Natural killer cell (primary cell): ENCODE measurements at regions not wholly inside any gene's neighbourhood (a gene's known extent, or its start where the extent isn't known, plus 50 kb on each side); places are given as distances from the start of the nearest gene placed in this dataset.

ENCODE experiments used
- ATAC-seq, 3 donors: fragments of 150-1000 bp in 2 of 3; fragments of 200-7000 bp in 1 of 3; cut with Tn5 transposase; 1 replicate in 1 of 3; 2 replicates in 2 of 3; pipeline ENCODE4 v1.10.0; 2021; ENCODE audit warnings: mild to moderate bottlenecking in 2 of 3, moderate library complexity in 2 of 3
- DNase-seq, 2 donors: peaks; one replicate each; pipeline versions ENCODE4 v3.0.0 to v3.0.0-alpha.2; 2013 to 2021; ENCODE audit warnings: mixed read lengths in 1 of 2
- H3K27ac ChIP-seq: one replicate; pipeline ENCODE4 v1.5.1; 2013; ENCODE audit warnings: mild to moderate bottlenecking, low read length
- H3K27me3 ChIP-seq: one replicate; pipeline ENCODE4 v1.6.1; 2013; ENCODE audit warnings: low read length; ENCODE audit not compliant: control insufficient read depth, insufficient read depth
- H3K36me3 ChIP-seq: one replicate; pipeline ENCODE4 v1.6.1; 2013; ENCODE audit warnings: low read length; ENCODE audit not compliant: control insufficient read depth, insufficient read depth
- H3K4me1 ChIP-seq: one replicate; pipeline ENCODE4 v1.6.1; 2013; ENCODE audit warnings: low read length; ENCODE audit not compliant: control insufficient read depth, insufficient read depth
- H3K4me3 ChIP-seq: one replicate; pipeline ENCODE4 v1.5.1; 2013; ENCODE audit warnings: low read length
- H3K9me3 ChIP-seq: one replicate; pipeline ENCODE4 v1.6.1; 2013; ENCODE audit warnings: low read length; ENCODE audit not compliant: control insufficient read depth, insufficient read depth
- H3K27ac Mint-ChIP-seq, 2 donors: one replicate each; pipeline ENCODE4 v1.8.0; 2022; ENCODE audit warnings: mild to moderate bottlenecking in 2 of 2, mixed read lengths in 2 of 2, moderate library complexity in 1 of 2
- H3K27me3 Mint-ChIP-seq, 2 donors: one replicate each; pipeline ENCODE4 v1.8.0; 2022; ENCODE audit warnings: low read depth in 2 of 2, mixed read lengths in 2 of 2
- H3K36me3 Mint-ChIP-seq: one replicate; pipeline ENCODE4 v1.8.0; 2022; ENCODE audit warnings: mixed read lengths
- H3K4me1 Mint-ChIP-seq, 2 donors: one replicate each; pipeline ENCODE4 v1.8.0; 2022; ENCODE audit warnings: mixed read lengths in 2 of 2
- H3K4me3 Mint-ChIP-seq: one replicate; pipeline ENCODE4 v1.8.0; 2022; ENCODE audit warnings: mild to moderate bottlenecking, moderate library complexity, mixed read lengths
- H3K9me3 Mint-ChIP-seq, 2 donors: one replicate each; pipeline ENCODE4 v1.8.0; 2022; ENCODE audit warnings: mixed read lengths in 2 of 2
- CTCF ChIP-seq: fragments of 200-600 bp; IDR thresholded peaks from one replicate; pipeline ENCODE4 v1.8.0; 2022; ENCODE audit warnings: antibody characterized with exemption
- WGBS: methylation state at CpG from one replicate; pipeline ENCODE4 v1.1.7; 2013; ENCODE audit warnings: missing lambda C conversion rate; ENCODE audit not compliant: insufficient coverage; 5-methylcytosine and 5-hydroxymethylcytosine counted together
- intact Hi-C: fragments of 100-400 bp; cut with micrococcal nuclease; formaldehyde crosslinking; loops from one replicate; pipeline ENCODE4 v1.14.2; 2022

GRCh38 chr10:113982296-113982695, 61.4 kb upstream of the ADRB1 start:
- peaks cover 9 to 15% of the 10 kb centered on the region in 2 donors for H3K4me1 Mint-ChIP-seq
- Histone ChIP-seq H3K27me3 (no peaks in the 10 kb centered on the region), H3K27ac (no peak overlapping the region), H3K36me3 (no peaks in the 10 kb centered on the region), H3K4me3 (no peak overlapping the region), H3K9me3 (no peaks in the 10 kb centered on the region), H3K4me1 (peaks cover 17% of the 10 kb centered on the region)
- H3K9me3 Mint-ChIP-seq, result no peaks in the 10 kb centered on the region
- H3K27me3 Mint-ChIP-seq, result peaks cover 11 to 14% of the 10 kb centered on the region in 2 donors
- DNase-seq, result no peak
- no peak for TF ChIP-seq CTCF
- ATAC-seq, result no peak
- no peak overlapping the region for H3K4me3 Mint-ChIP-seq
- intact Hi-C loops, result no loop called here
- H3K27ac Mint-ChIP-seq, result no peak overlapping the region
- no peaks in the 10 kb centered on the region for H3K36me3 Mint-ChIP-seq

GRCh38 chr10:113982769-113983168, 60.9 kb upstream of the ADRB1 start:
- H3K9me3 Mint-ChIP-seq, result peaks cover 0 to 2% of the 10 kb centered on the region in 2 donors
- peaks cover 13 to 15% of the 10 kb centered on the region in 2 donors for H3K27me3 Mint-ChIP-seq
- Histone ChIP-seq H3K36me3 (no peaks in the 10 kb centered on the region), H3K4me1 (peaks cover 17% of the 10 kb centered on the region), H3K4me3 (no peak overlapping the region), H3K27me3 (no peaks in the 10 kb centered on the region), H3K9me3 (no peaks in the 10 kb centered on the region), H3K27ac (no peak overlapping the region)
- H3K4me1 Mint-ChIP-seq, result peaks cover 13 to 17% of the 10 kb centered on the region in 2 donors
- DNase-seq (no peak), ATAC-seq (peak in 1 of 3 donors; percentile 30)
- no peak overlapping the region for H3K27ac Mint-ChIP-seq
- intact Hi-C loops, result no loop called here
- TF ChIP-seq CTCF, result no peak
- H3K4me3 Mint-ChIP-seq, result no peak overlapping the region
- H3K36me3 Mint-ChIP-seq, result peaks cover 1% of the 10 kb centered on the region
- WGBS, result 23% methylated on average over 4 of the region's 4 CpGs

GRCh38 chr10:113983552-113983951, 60.1 kb upstream of the ADRB1 start:
- peaks cover 7% of the 10 kb centered on the region for H3K36me3 Mint-ChIP-seq

More at GRCh38 chr10:113983552-113983951, 60.1 kb upstream of the ADRB1 start:
- peaks cover 19 to 23% of the 10 kb centered on the region in 2 donors for H3K27me3 Mint-ChIP-seq
- ATAC-seq (peak in 2 of 3 donors; percentile 60 to 86), DNase-seq (peak in 1 of 2 donors; percentile 43)
- Histone ChIP-seq H3K27ac (no peak overlapping the region), H3K4me3 (no peak overlapping the region), H3K9me3 (no peaks in the 10 kb centered on the region), H3K36me3 (no peaks in the 10 kb centered on the region), H3K4me1 (peaks cover 17% of the 10 kb centered on the region), H3K27me3 (no peaks in the 10 kb centered on the region)
- peak overlapping the region in 1 of 2 donors; percentile 49 for H3K27ac Mint-ChIP-seq
- intact Hi-C loops, result no loop called here
- peaks cover 19 to 20% of the 10 kb centered on the region in 2 donors for H3K4me1 Mint-ChIP-seq
- no peak for TF ChIP-seq CTCF
- 19% methylated on average over 2 of the region's 3 CpGs for WGBS
- H3K4me3 Mint-ChIP-seq, result peak overlapping the region; percentile 67
- H3K9me3 Mint-ChIP-seq, result peaks cover 0 to 2% of the 10 kb centered on the region in 2 donors
